K562 (cell line): ENCODE measurements at regions not wholly inside any gene's neighbourhood (a gene's known extent, or its start where the extent isn't known, plus 50 kb on each side); places are given as distances from the start of the nearest gene placed in this dataset.

Experiments used
- ATAC-seq: fragments of 200-7000 bp; cut with Tn5 transposase; 3 replicates; pipeline ENCODE4 v1.9.1; 2020; ENCODE audit warnings: moderate library complexity
- BruUV-seq: library from RNA; stranded (reverse); fragments of 400-500 nt; replicated peaks from 2 replicates; lab custom pipeline; 2021; lab: Mats Ljungman, UMichigan
- CTCF ChIA-PET: fragments of 300-600 bp; formaldehyde crosslinking; extraction: SDS; loops from one replicate; lab custom pipeline; 2021; ENCODE audit warnings: low intra/inter-chr PET ratio; lab: Yijun Ruan, JAX
- POLR2A ChIA-PET: fragments of 300-600, 350-650 bp; sonication (Branson Sonifier 250); formaldehyde crosslinking; extraction: SDS; loops from one replicate; lab custom pipeline; 2021; ENCODE audit warnings: antibody characterized with exemption, inconsistent platforms; lab: Yijun Ruan, JAX
- DNase-seq, 4 experiments: peaks; one replicate each; pipeline versions ENCODE4 v3.0.0 to v3.0.0-alpha.2; 2011 to 2018; ENCODE audit warnings: low spot score in 3 of 4, mixed read lengths in 3 of 4; ENCODE audit errors: extremely low read depth in 1 of 4
- FAIRE-seq: peaks from 2 replicates; lab custom pipeline; 2011; peaks lifted over from hg19 to GRCh38; lab: Jason Lieb, UNC
- H2AFZ ChIP-seq: 2 replicates; pipeline ENCODE4 v1.6.0; 2011; ENCODE audit warnings: low read depth, low read length, control low read depth, inconsistent platforms
- H3K27ac ChIP-seq: fragments of 200-600 bp; 3 replicates; pipeline ENCODE4 v1.8.0; 2011; ENCODE audit warnings: low read depth, mild to moderate bottlenecking, control low read depth, inconsistent platforms, low read length, moderate library complexity, mixed read lengths; ENCODE audit errors: extremely low read depth
- H3K27me3 ChIP-seq, 2 experiments: fragments of 300-600 bp in 1 of 2; 2 replicates in 1 of 2; 3 replicates in 1 of 2; pipeline versions ENCODE4 v1.6.0 to v1.8.0; 2011; ENCODE audit warnings: inconsistent platforms in 2 of 2, low read length in 2 of 2, mild to moderate bottlenecking in 1 of 2, mixed read lengths in 1 of 2, moderate library complexity in 1 of 2; ENCODE audit not compliant: control insufficient read depth in 2 of 2, insufficient read depth in 2 of 2
- H3K36me3 ChIP-seq: fragments of 300-600 bp; 3 replicates; pipeline ENCODE4 v1.8.0; 2011; ENCODE audit warnings: mild to moderate bottlenecking, low read length, inconsistent platforms; ENCODE audit not compliant: control insufficient read depth, insufficient read depth
- H3K4me1 ChIP-seq, 2 experiments: fragments of 200-600 bp in 1 of 2; replicated peaks in 1 of 2; 2 replicates in 1 of 2; 3 replicates in 1 of 2; pipeline versions ENCODE4 v1.5.1 to v1.8.0; 2011; ENCODE audit warnings: inconsistent platforms in 2 of 2, low read length in 2 of 2, mild to moderate bottlenecking in 1 of 2, mixed read lengths in 1 of 2, moderate library complexity in 1 of 2; ENCODE audit not compliant: control insufficient read depth in 2 of 2, insufficient read depth in 2 of 2
- H3K4me2 ChIP-seq: 2 replicates; pipeline ENCODE4 v1.6.1; 2011; ENCODE audit warnings: low read length, control low read depth, inconsistent platforms, mixed read lengths; ENCODE audit not compliant: insufficient read depth
- H3K4me3 ChIP-seq: fragments of 200-600 bp; sonication (generic), shearing (Covaris generic); 2 replicates; pipeline ENCODE4 v1.5.1; 2016; ENCODE audit warnings: control low read depth, inconsistent platforms
- H3K79me2 ChIP-seq: fragments of 200-600 bp; 3 replicates; pipeline ENCODE4 v1.8.0; 2011; ENCODE audit warnings: low read length, inconsistent platforms; ENCODE audit not compliant: control insufficient read depth, insufficient read depth
- H3K9ac ChIP-seq, 2 experiments: 2 replicates each; pipeline versions ENCODE4 v1.6.0 to v1.6.1; 2011; ENCODE audit warnings: low read depth in 2 of 2, low read length in 2 of 2, control low read depth in 1 of 2, inconsistent platforms in 1 of 2, mild to moderate bottlenecking in 1 of 2, mixed read lengths in 1 of 2; ENCODE audit not compliant: insufficient read depth in 1 of 2
- H3K9me1 ChIP-seq: one replicate; pipeline ENCODE4 v1.6.0; 2011; ENCODE audit warnings: inconsistent platforms, mild to moderate bottlenecking, low read length, moderate library complexity; ENCODE audit not compliant: control insufficient read depth, insufficient read depth
- H3K9me3 ChIP-seq: replicated peaks from 2 replicates; pipeline ENCODE4 v1.5.1; 2011; ENCODE audit warnings: low read depth, low read length, inconsistent platforms; ENCODE audit not compliant: control insufficient read depth, insufficient read depth
- H4K20me1 ChIP-seq: replicated peaks from 2 replicates; pipeline ENCODE4 v1.6.1; 2011; ENCODE audit warnings: low read length, inconsistent platforms, mixed read lengths; ENCODE audit not compliant: control insufficient read depth, insufficient read depth
- ADNP ChIP-seq: fragments of 200-800 bp; sonication (Bioruptor generic); IDR thresholded peaks from 2 replicates; pipeline ENCODE4 v1.6.1; 2016; ENCODE audit warnings: missing genetic modification characterization, missing compliant biosample characterization
- CBX2 ChIP-seq: fragments of 200-600 bp; sonication (generic); IDR thresholded peaks from one replicate; pipeline ENCODE4 v1.6.1; 2012; ENCODE audit warnings: mild to moderate bottlenecking, low read length, inconsistent platforms; ENCODE audit not compliant: insufficient read depth, poor library complexity, severe bottlenecking
- COPS2 ChIP-seq: fragments of 450-650 bp; conservative IDR thresholded peaks from 2 replicates; pipeline ENCODE4 v1.6.1; 2016; ENCODE audit warnings: mild to moderate bottlenecking, moderate library complexity
- KDM5B ChIP-seq: fragments of 200-600 bp; sonication (generic); IDR thresholded peaks from 2 replicates; pipeline ENCODE4 v1.6.1; 2012; ENCODE audit warnings: low read depth, mild to moderate bottlenecking, moderate library complexity, low read length, control low read depth, inconsistent platforms; ENCODE audit not compliant: insufficient replicate concordance
- MAZ ChIP-seq, 2 experiments: fragments of 450-650 bp in 1 of 2; sonication (generic) in 1 of 2; formaldehyde crosslinking; IDR thresholded peaks in 1 of 2; conservative IDR thresholded peaks in 1 of 2; 2 replicates each; pipeline versions ENCODE4 v1.4.0 to v1.5.0; 2020; ENCODE audit warnings: mild to moderate bottlenecking in 1 of 2, missing genetic modification reagents in 1 of 2
- MIER1 ChIP-seq: fragments of 450-650 bp; IDR thresholded peaks from 2 replicates; pipeline ENCODE4 v1.6.1; 2016; ENCODE audit warnings: antibody characterized with exemption, mild to moderate bottlenecking, low read depth
- MTF1 ChIP-seq: fragments of 250-450 bp; sonication (Bioruptor Pico); IDR thresholded peaks from 2 replicates; pipeline ENCODE4 v1.9.0; 2021; ENCODE audit warnings: moderate library complexity, mild to moderate bottlenecking, inconsistent platforms, borderline replicate concordance
- PRMT5 ChIP-seq: sonication (generic); formaldehyde crosslinking; IDR thresholded peaks from 2 replicates; pipeline ENCODE4 v1.5.0; 2020; ENCODE audit warnings: missing genetic modification reagents
- STAG1 ChIP-seq: sonication (generic); formaldehyde crosslinking; IDR thresholded peaks from 2 replicates; pipeline ENCODE4 v1.5.0; 2020; ENCODE audit warnings: missing genetic modification reagents, borderline replicate concordance
- WHSC1 ChIP-seq: IDR thresholded peaks from one replicate; pipeline ENCODE4 v1.6.1; 2012; ENCODE audit warnings: low read length, control low read depth, inconsistent platforms
- ZFX ChIP-seq: sonication (generic); formaldehyde crosslinking; IDR thresholded peaks from 2 replicates; pipeline ENCODE4 v1.8.0; 2022; ENCODE audit warnings: mild to moderate bottlenecking, missing genetic modification reagents, moderate library complexity
- ZNF23 ChIP-seq: fragments of 250-450 bp; sonication (Bioruptor Pico); IDR thresholded peaks from 2 replicates; pipeline ENCODE4 v1.4.0; 2020; ENCODE audit warnings: mild to moderate bottlenecking
- ZNF263 ChIP-seq: sonication (generic); formaldehyde crosslinking; IDR thresholded peaks from 2 replicates; pipeline ENCODE4 v1.8.0; 2022; ENCODE audit warnings: mild to moderate bottlenecking, missing genetic modification reagents, borderline replicate concordance
- ZNF316 ChIP-seq: fragments of 450-650 bp; IDR thresholded peaks from 2 replicates; pipeline ENCODE4 v1.6.1; 2016
- ZNF408 ChIP-seq: fragments of 250-450 bp; sonication (Bioruptor Pico); IDR thresholded peaks from 2 replicates; pipeline ENCODE4 v1.4.0; 2020; ENCODE audit warnings: low read depth, mild to moderate bottlenecking, moderate library complexity
- ZNF778 ChIP-seq: fragments of 450-650 bp; formaldehyde crosslinking; IDR thresholded peaks from 2 replicates; pipeline ENCODE4 v1.4.0; 2020; ENCODE audit warnings: mild to moderate bottlenecking, moderate library complexity
- ZSCAN32 ChIP-seq: fragments of 450-650 bp; formaldehyde crosslinking; IDR thresholded peaks from 2 replicates; pipeline ENCODE4 v1.4.0; 2020; ENCODE audit warnings: mild to moderate bottlenecking, moderate library complexity
- WGBS: fragments of 100-300 bp; shearing (Covaris generic); methylation state at CpG from one replicate; pipeline ENCODE4 v1.1.6; 2016; ENCODE audit warnings: low coverage, mixed read lengths; ENCODE audit not compliant: insufficient coverage; ENCODE audit errors: missing lambda C conversion rate; 5-methylcytosine and 5-hydroxymethylcytosine counted together
- in situ Hi-C: fragments of 300-500 bp; cut with MboI; formaldehyde crosslinking; loops from 4 replicates; pipeline ENCODE4 v1.15.0; 2018; ENCODE audit warnings: inconsistent platforms, mixed read lengths
- intact Hi-C: fragments of 100-400 bp; cut with micrococcal nuclease; formaldehyde crosslinking; loops from 2 replicates; pipeline ENCODE4 v1.14.2; 2022
- TF ChIP-seq, protein P1 (sequence below): fragments of 450-650 bp; IDR thresholded peaks from 2 replicates; pipeline ENCODE4 v1.6.1; 2016; ENCODE audit warnings: mild to moderate bottlenecking
- TF ChIP-seq, protein P2 (sequence below): fragments of 450-650 bp; formaldehyde crosslinking; IDR thresholded peaks from 2 replicates; pipeline ENCODE4 v1.4.0; 2020; ENCODE audit warnings: mild to moderate bottlenecking, moderate library complexity
- TF ChIP-seq, protein P3 (sequence below): fragments of 250-450 bp; sonication (Bioruptor Pico); IDR thresholded peaks from 2 replicates; pipeline ENCODE4 v1.8.0; 2022; ENCODE audit warnings: inconsistent platforms

DNA sequence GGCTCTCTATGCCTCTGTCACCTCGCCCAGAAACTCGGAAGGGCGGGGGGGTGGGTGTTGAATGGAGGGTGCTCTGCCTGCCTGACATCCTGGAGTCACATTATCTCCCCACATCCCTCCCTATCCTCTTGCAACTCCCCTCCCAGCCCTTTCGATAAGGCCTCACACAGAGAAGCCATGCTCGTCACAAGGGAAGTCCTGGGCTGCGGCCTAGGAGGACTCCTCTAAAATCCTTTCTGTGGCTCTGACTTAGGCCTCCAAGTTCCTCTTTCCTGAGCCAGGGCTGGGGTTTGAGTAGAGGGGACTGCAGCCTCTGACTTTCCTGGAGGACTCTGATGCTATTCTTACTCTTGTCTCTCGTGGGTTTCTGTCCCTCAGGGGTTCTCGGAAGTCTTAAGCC is 75.0 kb upstream of the PKDCC start:
- Histone ChIP-seq H3K9me1 (no peaks in the 10 kb centered on the region), H3K4me3 (no peak overlapping the region), H3K27me3 (peaks cover 5 to 15% of the 10 kb centered on the region in 2 experiments; a peak in 4 of 5 replicates), H3K4me2 (no peak overlapping the region), H3K4me1 (no peaks in the 10 kb centered on the region; a peak in 1 of 5 replicates), H3K9ac (no peak overlapping the region), H3K9me3 (no peaks in the 10 kb centered on the region), H3K27ac (no peak overlapping the region), H4K20me1 (no peaks in the 10 kb centered on the region; the same call in 1 of the 2 replicates), H3K79me2 (no peaks in the 10 kb centered on the region), H3K36me3 (no peaks in the 10 kb centered on the region), H2AFZ (peak overlapping the region; percentile 38; the same call in 1 of the 2 replicates)
- ATAC-seq = peak; percentile 78
- ChIA-PET CTCF (no interaction called here), POLR2A (no interaction called here)
- BruUV-seq = no TSS peak
- in situ Hi-C loops = no loop called here
- intact Hi-C loops = no loop called here
- DNase-seq = peak; percentile 21 to 55 (median 38)
- FAIRE-seq = peak; percentile 11
- WGBS = 12% methylated on average over 5 of the region's 8 CpGs
- TF ChIP-seq MAZ (CRISPR knock-in tag; conservative IDR thresholded peaks at IDR 0.05 in 1 of 2, IDR thresholded peaks at IDR 0.05 in 1 of 2) (0 out of 4 replicates have a peak, but pooled peaks of 1 of the 2 experiments have one; percentile 17), PRMT5 (no peak), KDM5B (no peak), ZNF408 (CRISPR knock-in tag) (no peak), ZNF23 (CRISPR knock-in tag) (no peak), MTF1 (CRISPR knock-in tag) (no peak), ZSCAN32 (CRISPR knock-in tag) (no peak), ADNP (tag) (no peak), ZNF316 (no peak), ZNF778 (CRISPR knock-in tag) (no peak), COPS2 (no peak), ZFX (peak; percentile 86), MIER1 (no peak), CBX2 (no peak), STAG1 (CRISPR knock-in tag) (no peak), WHSC1 (no peak), ZNF263 (CRISPR knock-in tag) (peak; percentile 59; the same call in 1 of the 2 replicates)
- TF ChIP-seq, protein P1, sequence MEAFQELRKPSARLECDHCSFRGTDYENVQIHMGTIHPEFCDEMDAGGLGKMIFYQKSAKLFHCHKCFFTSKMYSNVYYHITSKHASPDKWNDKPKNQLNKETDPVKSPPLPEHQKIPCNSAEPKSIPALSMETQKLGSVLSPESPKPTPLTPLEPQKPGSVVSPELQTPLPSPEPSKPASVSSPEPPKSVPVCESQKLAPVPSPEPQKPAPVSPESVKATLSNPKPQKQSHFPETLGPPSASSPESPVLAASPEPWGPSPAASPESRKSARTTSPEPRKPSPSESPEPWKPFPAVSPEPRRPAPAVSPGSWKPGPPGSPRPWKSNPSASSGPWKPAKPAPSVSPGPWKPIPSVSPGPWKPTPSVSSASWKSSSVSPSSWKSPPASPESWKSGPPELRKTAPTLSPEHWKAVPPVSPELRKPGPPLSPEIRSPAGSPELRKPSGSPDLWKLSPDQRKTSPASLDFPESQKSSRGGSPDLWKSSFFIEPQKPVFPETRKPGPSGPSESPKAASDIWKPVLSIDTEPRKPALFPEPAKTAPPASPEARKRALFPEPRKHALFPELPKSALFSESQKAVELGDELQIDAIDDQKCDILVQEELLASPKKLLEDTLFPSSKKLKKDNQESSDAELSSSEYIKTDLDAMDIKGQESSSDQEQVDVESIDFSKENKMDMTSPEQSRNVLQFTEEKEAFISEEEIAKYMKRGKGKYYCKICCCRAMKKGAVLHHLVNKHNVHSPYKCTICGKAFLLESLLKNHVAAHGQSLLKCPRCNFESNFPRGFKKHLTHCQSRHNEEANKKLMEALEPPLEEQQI = no peak
- TF ChIP-seq, protein P2, sequence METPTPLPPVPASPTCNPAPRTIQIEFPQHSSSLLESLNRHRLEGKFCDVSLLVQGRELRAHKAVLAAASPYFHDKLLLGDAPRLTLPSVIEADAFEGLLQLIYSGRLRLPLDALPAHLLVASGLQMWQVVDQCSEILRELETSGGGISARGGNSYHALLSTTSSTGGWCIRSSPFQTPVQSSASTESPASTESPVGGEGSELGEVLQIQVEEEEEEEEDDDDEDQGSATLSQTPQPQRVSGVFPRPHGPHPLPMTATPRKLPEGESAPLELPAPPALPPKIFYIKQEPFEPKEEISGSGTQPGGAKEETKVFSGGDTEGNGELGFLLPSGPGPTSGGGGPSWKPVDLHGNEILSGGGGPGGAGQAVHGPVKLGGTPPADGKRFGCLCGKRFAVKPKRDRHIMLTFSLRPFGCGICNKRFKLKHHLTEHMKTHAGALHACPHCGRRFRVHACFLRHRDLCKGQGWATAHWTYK (CRISPR knock-in tag) = no peak
- TF ChIP-seq, protein P3, sequence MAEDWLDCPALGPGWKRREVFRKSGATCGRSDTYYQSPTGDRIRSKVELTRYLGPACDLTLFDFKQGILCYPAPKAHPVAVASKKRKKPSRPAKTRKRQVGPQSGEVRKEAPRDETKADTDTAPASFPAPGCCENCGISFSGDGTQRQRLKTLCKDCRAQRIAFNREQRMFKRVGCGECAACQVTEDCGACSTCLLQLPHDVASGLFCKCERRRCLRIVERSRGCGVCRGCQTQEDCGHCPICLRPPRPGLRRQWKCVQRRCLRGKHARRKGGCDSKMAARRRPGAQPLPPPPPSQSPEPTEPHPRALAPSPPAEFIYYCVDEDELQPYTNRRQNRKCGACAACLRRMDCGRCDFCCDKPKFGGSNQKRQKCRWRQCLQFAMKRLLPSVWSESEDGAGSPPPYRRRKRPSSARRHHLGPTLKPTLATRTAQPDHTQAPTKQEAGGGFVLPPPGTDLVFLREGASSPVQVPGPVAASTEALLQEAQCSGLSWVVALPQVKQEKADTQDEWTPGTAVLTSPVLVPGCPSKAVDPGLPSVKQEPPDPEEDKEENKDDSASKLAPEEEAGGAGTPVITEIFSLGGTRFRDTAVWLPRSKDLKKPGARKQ = no peak
